NCI-H1092 (cell line): ENCODE measurements at regions not wholly inside any gene's neighbourhood (a gene's known extent, or its start where the extent isn't known, plus 50 kb on each side); places are given as distances from the start of the nearest gene placed in this dataset.

Experiments
- DNase-seq: peaks from one replicate; lab custom pipeline; 2025; lab: John Stamatoyannopoulos, UW

- DNase-seq, result no peak
These were observed 536.8 kb upstream of the JAG1 start for GRCh38 chr20:11210611-11211010.

DNA sequence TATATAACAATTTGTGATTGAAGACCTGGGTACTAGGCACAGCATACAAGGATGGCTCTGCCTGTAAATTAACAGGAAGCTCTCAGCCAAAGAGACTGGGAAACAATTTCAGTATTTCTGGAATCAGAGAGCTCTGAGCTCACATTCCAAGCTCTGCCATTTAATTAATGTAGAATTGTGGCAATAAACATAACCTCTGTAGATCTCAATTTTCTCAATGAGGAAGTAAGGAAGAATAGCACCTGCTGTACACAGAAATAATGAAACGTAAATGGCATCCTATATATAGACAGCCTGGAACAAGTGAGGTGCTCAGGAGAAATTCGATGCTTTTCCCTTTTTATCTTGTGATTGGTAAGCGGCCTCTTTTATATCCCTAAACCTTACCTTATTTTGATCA is 538.5 kb upstream of the JAG1 start:
- DNase-seq, result no peak

DNA sequence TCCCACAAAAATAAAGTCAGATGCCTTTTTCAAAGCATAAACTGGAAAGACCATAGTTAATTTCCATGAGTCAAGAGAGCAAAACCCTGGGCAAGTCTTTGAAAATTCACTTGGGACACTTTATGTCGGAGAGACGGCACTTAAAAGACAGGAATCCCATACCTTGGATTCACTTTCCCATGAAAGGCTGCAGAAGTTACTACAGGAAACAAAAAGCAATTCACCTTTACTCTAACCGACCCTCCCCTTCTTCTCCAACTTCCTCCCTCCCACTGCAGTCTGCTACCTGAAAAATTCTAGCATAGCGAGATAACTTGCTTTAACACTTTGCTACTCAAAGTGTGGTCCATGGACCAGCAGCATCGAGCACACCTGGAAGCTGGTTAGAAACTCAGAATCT is 539.1 kb upstream of the JAG1 start:
- no peak for DNase-seq

GRCh38 chr20:11214256-11214840 is 540.5 kb upstream of the JAG1 start:
- no peak for DNase-seq

DNA sequence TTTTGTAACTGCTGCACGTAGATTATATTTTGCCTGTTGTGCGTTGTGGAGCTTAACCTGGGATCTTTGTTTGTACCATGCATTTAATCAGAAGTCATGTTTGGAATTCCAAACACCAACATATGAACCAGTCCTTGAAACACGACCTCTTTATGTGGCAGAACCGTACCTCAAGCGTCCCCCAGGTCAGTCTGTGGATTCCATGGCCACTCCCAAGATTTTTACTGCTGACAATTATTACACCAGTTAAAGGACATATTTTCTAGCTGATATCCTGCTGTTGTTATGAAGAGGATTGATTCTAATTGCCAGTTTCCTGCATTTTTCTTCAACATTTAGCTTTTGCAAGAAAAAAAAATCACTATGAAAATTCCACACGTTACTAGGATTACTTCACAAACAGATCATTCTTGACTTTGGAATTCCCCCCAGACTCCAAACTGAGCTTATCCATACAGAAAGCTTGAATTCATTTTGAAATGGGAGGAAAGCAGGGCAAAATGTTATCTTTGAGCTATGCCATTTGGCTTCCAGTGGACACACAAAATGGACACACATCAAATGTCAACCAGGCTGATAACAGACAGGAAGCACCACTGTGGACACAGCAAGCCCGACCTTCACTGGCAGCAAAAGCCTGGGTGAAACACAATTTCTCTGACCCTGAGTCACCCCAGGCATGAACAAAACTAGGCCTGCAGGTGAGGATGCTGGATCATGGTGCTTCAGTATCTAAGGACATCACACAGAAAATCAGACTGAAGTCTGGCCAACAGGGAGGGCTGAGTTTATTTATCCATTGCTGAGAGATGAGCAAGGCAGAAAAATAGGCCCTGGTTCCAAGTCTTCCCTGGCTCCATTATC is 542.9 kb upstream of the JAG1 start:
- no peak for DNase-seq

DNA sequence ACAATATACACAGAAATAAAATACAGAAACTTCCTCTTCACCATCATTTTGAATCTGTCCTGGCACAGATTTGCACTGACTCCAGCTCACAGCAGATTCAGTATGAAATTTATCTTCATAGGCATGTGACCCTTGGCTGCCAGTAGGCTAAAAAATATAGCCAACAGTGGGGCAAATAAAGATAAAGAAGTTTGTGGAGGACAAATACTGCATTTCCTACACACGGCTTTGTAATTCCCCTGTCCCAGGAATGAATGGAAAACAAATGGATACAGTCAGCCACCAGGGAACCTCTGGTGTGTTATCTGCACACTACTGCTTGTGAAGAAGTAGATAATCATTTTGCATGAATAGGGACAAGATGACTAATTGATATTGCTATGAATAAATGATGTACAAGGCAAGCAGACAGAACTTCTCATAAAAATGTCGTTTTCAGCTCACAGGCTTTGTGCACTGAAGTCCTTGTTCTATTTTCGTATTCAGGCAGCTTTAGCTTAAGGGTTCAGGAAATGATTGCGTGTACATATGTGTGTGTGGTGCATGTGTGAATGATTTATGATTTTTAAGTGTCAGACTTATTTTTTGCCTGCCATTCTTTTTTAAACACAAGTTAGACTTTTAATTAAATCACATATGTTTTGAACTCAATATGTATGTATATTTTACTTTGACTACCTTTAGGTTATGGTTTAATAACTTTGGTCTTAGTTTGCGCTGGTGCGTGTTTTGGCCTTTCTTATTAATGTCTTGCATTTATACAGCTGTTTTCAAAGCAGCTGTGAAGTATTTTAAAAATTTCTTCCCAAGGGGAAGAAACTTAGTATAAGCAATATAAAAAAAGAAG is 543.8 kb upstream of the JAG1 start:
- DNase-seq, result no peak

DNA sequence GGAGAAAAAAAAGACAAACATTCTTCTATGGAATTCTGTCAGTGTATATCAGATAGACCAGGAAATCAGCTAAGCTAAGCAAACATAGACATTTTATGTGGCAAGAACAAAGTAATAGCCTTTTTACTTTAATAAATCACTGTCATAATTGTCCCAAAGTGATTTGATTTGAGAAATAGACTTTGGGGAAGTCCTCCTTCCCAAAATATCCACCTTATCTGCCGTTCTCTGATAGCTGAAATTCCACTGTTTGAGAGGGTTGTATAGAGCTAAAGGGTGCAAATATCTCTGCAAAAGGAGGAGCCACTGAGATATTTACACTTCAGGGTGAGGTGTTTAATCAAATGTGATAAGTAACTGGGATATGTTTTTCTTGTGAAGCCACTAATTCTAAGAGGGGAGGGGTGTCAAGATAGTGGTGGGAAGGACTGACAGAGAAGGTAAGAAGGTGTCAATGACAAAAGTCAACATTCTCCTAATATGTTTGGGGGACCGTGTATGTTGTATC is 544.4 kb upstream of the JAG1 start:
- no peak for DNase-seq

DNA sequence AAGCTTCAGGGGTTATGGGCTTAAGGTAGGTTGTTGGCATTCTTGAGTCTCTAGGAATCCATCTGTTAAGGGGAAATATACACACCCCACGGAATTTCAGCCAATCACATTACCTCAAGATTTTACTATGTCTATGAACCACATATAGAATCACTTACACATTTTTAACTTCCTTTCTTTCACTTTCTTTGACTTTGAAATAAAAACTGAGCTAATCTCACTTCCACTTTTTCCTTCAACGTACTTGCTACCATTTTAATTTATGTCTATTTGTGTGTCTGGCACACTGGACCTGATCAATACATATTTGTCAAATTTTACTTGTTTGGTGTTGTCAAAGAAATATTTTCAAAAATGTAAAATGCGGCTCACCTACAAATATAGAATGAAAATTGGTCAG is 545.4 kb upstream of the JAG1 start:
- DNase-seq, result no peak

GRCh38 chr20:11221046-11221445 is 547.2 kb upstream of the JAG1 start:
- DNase-seq, result no peak

GRCh38 chr20:11222243-11222642 is 548.4 kb upstream of the JAG1 start:
- no peak for DNase-seq

GRCh38 chr20:11227602-11228001 is 553.8 kb upstream of the JAG1 start:
- no peak for DNase-seq

DNA sequence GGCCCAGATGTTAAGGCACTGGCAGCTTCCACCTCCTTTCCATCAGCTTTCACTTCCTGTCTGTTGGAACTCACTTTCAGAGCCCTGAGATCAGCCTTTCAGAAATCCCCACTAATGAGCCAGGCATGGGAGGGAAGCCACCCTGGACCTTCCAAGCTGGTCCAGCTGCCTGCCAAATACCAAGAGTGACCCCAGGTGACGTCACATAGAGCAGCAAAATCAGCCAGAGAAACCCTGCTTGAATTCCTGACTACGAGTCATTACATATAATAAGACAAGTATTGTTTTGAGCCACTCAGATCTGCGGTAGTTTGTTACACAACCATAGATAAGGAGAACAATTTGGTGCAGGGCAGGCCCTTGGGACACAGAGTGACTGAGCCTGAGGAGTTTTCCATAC is 556.0 kb upstream of the JAG1 start:
- DNase-seq, result no peak

GRCh38 chr20:11230999-11231398 is 557.2 kb upstream of the JAG1 start:
- no peak for DNase-seq

- no peak for DNase-seq
These were observed 558.2 kb upstream of the JAG1 start for GRCh38 chr20:11231742-11232648.

DNA sequence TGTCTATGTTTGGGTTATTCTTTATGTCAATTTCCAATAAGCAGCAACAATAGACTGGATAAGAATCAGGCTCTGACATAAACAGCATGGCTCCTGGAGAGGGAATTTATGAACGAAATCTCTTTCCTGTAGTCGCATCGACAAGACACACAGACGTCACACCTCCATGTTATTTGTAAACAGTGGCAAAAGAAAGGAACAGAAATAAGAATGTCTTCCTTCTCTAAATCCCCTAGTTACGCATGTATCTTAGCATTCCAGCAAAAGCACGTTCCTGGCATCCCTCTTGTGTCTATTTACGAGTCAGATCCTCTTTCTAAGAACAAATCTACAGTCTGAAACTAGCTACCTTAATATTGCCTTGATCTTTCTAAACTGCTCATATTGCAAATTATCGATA is 559.1 kb upstream of the JAG1 start:
- DNase-seq, result no peak

DNA sequence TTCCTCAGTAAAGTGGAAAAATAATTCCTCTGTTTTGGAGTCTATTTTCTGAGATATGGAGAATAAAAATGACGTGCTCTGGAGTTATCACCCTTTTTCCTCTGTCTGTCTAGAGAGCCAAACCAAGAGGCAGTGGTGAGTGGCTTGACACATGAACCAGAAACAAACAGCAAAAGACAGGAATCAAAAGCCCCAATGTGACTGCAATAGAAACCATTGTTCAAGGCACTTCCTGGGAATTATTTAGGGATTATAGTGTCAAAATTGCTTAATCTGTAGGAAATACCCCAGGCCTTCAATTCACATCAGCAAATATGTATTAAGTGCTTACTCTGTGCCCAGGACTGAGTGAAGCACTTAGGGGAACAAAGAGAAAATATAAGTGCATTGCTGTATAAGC is 560.4 kb upstream of the JAG1 start:
- DNase-seq, result no peak

GRCh38 chr20:11234608-11235007 is 560.8 kb upstream of the JAG1 start:
- DNase-seq, result no peak

GRCh38 chr20:11235058-11235457 is 561.3 kb upstream of the JAG1 start:
- DNase-seq, result no peak

GRCh38 chr20:11242320-11242719 is 568.5 kb upstream of the JAG1 start:
- no peak for DNase-seq

- no peak for DNase-seq
These were observed 571.6 kb upstream of the JAG1 start for GRCh38 chr20:11245431-11245830.

- DNase-seq, result no peak
These were observed 572.5 kb upstream of the JAG1 start for GRCh38 chr20:11246251-11246775.
